ENCODE measurements at regions not wholly inside any gene's neighbourhood (a gene's known extent, or its start where the extent isn't known, plus 50 kb on each side); places are given as distances from the start of the nearest gene placed in this dataset.
"Not testable (repeated sequence)": the region's sequence is repeated elsewhere in the genome, so short reads cannot be mapped to it uniquely, and the experiment has no call there.

DNA sequence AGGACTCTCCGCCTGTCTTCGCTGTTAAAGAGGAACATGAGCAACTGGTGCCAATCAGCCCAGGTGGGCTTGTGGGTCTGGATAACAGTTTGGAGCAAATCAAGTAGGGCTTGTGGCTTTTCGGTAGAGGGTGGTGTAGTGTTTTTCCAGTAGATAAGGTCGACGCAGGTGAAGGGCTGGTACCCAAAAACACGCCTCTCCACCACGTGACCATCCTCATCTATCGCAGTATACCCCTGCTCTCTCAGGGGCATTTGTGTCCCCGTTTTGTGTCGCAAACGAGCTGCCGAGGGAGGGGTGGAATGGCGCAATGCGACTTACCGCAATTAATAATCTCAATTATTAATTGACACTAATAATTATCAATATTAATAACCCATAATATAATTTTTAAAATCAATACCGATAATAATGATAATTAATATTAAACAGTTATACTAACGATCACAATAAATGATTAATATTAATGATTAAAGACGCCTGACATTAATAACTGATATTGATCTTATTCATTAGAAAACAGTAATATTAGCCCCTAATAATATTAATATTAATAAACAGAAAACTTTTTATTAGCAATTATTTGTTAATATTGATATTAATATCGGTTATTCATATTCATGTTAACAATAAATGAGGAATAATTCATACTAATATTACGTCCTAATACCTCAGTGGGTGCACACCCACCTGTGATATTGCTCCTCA is 130.8 kb downstream of the ADRA2C start:
- not testable (repeated sequence) for H3K4me1 Mint-ChIP-seq (ENCODE audit: low read depth); H3K4me3 Mint-ChIP-seq; H3K36me3 Mint-ChIP-seq (ENCODE audit: low read depth); H3K27ac Mint-ChIP-seq; H3K27me3 Mint-ChIP-seq; H3K9me3 Mint-ChIP-seq

DNA sequence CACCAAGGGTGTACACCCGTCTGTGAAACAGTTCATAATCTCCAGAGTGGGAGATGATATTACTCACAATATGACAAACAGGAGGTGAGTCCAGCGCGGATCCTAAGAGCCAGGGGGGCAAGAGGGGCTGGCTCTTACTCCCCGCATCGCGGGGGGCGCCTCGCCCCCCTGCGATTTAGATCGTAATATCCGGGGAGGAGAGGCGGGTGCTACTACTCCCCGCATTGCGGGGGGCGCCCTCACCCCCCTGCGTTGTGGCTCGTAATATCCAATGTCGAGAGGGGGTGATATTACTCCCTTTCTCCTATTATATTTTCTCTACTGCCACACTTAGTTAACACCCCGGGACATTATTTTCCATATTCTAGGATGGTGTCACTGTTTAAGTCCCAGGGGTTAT is 131.9 kb downstream of the ADRA2C start:
- Mint-ChIP-seq H3K4me1 (ENCODE audit: low read depth) (no peaks in the 10 kb centered on the region), H3K36me3 (ENCODE audit: low read depth) (no peaks in the 10 kb centered on the region), H3K27ac (no peak overlapping the region), H3K27me3 (no peaks in the 10 kb centered on the region), H3K4me3 (no peak overlapping the region), H3K9me3 (no peaks in the 10 kb centered on the region)

DNA sequence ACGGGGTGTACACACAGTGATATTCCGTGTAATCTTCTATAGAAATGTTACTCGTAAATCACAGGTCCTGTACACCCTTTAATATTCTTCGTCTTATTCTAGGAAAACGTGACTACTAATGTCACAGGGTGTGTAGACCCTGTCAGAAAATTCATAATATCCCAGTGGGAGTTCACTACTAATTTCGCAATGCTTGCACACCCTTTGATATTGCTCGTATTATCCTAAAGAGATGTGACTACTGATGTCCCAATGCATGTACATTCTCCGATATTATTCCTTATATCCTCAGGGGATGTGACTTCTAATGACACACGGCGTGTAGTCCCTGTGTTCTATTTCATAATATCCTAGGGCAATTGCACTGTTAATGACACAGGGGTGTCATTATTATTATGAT is 132.7 kb downstream of the ADRA2C start:
- H3K4me1 Mint-ChIP-seq (ENCODE audit: low read depth); H3K4me3 Mint-ChIP-seq; H3K27ac Mint-ChIP-seq; H3K27me3 Mint-ChIP-seq; H3K36me3 Mint-ChIP-seq (ENCODE audit: low read depth); H3K9me3 Mint-ChIP-seq: not testable (repeated sequence)

DNA sequence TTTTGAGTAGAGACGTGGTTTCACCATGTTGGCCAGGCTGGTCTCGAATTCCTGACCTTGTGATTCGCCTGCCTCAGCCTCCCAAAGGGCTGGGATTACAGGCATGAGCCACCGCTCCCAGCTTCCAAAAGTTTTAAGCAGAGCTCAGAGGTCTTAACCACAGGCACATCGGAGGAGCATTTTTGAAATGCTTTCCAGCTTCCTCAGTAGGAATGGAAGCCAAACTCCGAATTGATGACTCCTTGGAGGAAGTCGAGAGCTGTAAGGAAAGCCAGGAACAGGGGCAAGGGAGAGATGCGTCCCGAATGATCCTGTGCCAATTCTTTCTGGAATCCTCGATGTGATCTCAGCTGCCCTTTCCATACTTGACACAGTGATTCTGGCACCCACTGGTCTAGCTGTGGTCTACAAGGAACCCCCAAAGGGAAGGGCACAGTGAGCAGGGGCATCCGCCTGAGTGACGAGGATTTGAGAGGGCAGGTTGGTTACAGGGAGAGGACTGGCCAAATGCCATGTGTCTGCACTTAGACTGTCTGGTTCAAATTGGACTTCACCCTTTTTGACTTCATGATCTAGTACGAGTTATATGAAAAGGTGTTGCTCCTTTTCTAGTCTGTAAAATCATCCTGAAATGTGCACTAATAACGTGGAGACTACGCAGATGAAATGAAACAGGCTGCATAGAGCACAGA is 138.2 kb downstream of the ADRA2C start:
- not testable (repeated sequence) for H3K4me1 Mint-ChIP-seq (ENCODE audit: low read depth); H3K27me3 Mint-ChIP-seq; H3K27ac Mint-ChIP-seq; H3K9me3 Mint-ChIP-seq; H3K4me3 Mint-ChIP-seq; H3K36me3 Mint-ChIP-seq (ENCODE audit: low read depth)

DNA sequence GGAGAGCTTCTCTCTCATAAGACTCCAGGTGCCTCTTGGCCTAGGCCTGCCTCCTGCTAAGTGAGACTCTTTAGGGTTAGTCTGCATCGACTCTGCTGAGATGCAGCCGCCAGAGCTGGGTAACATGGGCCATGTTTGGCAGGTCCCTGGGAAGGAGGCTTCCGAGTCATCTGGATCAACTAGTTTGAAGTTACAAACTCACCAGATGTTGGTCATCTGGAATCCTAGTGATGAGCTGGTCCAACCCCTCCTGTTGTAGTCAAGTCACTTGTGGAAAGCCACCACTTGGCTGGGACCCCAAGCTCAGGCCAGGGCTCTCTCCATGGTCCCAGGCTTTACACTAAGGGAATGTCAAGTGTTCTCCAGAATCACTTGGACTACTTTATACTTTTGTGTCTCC is 143.4 kb downstream of the ADRA2C start:
- not testable (repeated sequence) for H3K4me1 Mint-ChIP-seq (ENCODE audit: low read depth); H3K36me3 Mint-ChIP-seq (ENCODE audit: low read depth); H3K27ac Mint-ChIP-seq; H3K4me3 Mint-ChIP-seq
- peaks cover 10% of the 10 kb centered on the region for H3K27me3 Mint-ChIP-seq
- H3K9me3 Mint-ChIP-seq = peaks cover 13% of the 10 kb centered on the region

DNA sequence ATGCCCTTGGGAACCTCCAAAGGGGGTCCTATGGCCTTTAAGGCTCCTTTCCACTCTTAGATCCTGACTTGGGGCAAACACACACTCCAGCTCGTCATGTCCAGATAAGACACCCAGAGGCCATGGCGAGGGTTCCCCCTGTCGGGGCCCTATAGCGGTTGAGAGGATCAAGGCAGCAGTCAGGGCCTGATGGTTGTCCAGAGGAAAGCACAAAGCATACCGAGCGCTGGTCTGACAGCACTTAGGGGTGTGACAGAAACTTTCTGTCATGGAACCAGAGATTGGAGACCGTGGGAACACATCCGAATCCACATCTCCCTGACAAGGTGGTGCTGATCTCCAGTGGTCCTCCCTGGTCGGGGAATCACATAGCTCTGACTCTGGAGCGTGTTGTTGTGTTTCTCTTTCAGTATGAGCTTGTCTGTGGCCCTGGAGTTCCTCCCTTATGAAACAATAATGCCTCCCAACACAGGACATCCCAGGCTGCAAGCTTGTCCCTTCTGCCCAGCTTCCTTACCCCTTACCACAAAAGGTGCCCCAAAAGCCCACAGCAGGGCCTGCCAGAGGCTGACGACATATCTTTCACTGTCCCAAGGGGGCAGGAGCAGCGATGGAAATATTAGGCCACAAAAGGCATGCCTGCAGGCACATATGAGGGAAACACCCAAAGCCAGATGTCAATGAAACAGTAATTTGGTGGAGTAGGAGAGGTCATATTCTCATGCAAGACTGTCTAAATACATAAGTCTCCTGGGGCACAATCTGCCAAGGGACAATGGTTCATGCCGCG is 144.2 kb downstream of the ADRA2C start:
- H3K4me1 Mint-ChIP-seq (ENCODE audit: low read depth); H3K36me3 Mint-ChIP-seq (ENCODE audit: low read depth); H3K27ac Mint-ChIP-seq; H3K4me3 Mint-ChIP-seq: not testable (repeated sequence)
- Mint-ChIP-seq H3K9me3 (peaks cover 13% of the 10 kb centered on the region), H3K27me3 (peaks cover 10% of the 10 kb centered on the region)

DNA sequence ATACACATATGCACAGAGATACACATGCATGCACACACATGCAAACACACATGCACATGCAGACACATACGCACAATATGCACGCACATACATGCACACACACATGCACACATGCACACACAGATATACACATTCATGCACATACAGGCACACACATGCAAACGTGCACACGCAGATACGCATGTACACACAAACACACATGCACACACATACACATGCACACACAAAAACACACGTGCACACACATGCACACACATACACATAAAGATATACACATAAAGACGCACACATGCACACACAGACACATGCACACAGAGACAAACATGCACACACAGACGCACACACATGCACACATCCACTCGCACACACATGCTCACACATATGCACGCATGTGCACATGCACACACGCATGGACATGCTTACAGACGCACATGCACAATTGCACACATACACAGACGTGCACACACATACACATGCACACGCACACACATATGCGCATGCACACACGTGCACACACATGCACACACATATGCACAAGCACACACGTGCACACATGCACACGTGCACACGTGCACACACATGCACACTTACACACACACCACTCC is 145.2 kb downstream of the ADRA2C start:
- no peaks in the 10 kb centered on the region for H3K36me3 Mint-ChIP-seq (ENCODE audit: low read depth)
- no peak overlapping the region for H3K4me3 Mint-ChIP-seq
- H3K4me1 Mint-ChIP-seq (ENCODE audit: low read depth) = no peaks in the 10 kb centered on the region

DNA sequence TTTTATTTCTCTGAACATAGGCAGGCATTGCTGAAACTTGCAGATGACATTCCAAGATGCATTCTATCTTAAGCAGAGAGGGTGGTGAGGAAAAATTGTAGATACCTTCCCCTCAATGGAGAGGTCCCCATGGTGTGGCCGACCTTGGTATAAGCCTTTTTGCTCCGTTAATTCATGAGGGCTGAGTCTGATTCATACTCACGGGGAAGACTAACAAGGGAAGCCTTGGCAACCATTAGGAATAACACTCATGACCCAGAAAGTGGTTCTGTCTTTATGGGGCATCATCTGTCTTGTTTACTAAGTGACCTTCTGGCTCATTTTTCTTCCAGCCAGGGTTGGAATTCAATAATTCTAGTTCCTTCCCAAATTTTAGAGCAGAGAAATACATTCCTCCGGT is 148.3 kb downstream of the ADRA2C start:
- H3K36me3 Mint-ChIP-seq (ENCODE audit: low read depth); H3K27ac Mint-ChIP-seq; H3K4me3 Mint-ChIP-seq: not testable (repeated sequence)

More for the DNA sequence above, 145.2 kb downstream of the ADRA2C start:
- Mint-ChIP-seq H3K27me3 (peaks cover 11% of the 10 kb centered on the region), H3K9me3 (peaks cover 13% of the 10 kb centered on the region), H3K27ac (no peak overlapping the region)

DNA sequence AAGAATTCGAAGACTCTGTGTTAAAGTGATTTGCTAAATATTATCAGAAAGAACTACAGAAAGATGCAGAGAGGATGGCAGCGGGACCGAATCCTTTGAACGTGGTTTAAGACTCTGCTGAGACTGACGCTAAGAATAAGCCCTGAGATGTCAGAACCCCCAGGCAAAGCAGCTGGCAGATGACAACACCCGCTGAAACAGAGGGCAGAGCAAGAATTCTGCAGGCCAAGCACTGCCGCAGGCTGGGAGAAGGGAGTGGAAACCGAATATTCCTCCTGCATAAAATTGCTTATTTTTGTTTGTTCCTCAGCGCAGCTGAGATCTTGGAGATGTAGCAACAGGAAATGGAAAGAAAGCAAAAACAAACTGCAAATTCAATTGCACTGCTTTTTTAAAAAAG is 153.3 kb downstream of the ADRA2C start:
- H3K27ac Mint-ChIP-seq; H3K4me3 Mint-ChIP-seq; H3K4me1 Mint-ChIP-seq (ENCODE audit: low read depth); H3K36me3 Mint-ChIP-seq (ENCODE audit: low read depth); H3K9me3 Mint-ChIP-seq: not testable (repeated sequence)
- peaks cover 18% of the 10 kb centered on the region for H3K27me3 Mint-ChIP-seq

More for the DNA sequence above, 148.3 kb downstream of the ADRA2C start:
- H3K9me3 Mint-ChIP-seq = peaks cover 13% of the 10 kb centered on the region
- not testable (repeated sequence) for H3K4me1 Mint-ChIP-seq (ENCODE audit: low read depth)
- H3K27me3 Mint-ChIP-seq = peaks cover 15% of the 10 kb centered on the region

DNA sequence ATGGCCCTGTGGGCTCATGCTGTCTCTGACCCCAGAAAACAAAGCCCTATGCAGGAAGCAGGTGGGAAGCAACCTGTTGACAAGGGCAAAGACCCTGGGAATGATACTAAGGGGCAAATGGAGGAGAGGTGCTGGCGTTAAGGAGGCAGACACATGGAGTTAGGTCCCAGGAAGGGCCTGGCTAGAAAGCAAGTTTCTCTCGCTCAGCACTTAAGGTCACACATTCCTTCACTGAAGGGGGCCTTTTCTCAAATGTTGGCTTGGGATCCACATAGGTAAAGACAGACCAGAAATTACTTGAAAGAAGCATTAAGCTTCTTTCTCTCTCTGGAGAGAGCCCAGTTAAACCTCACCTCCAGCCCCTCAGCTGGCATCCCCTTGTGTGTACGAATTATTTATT is 155.7 kb downstream of the ADRA2C start:
- H3K27ac Mint-ChIP-seq; H3K4me3 Mint-ChIP-seq; H3K36me3 Mint-ChIP-seq (ENCODE audit: low read depth); H3K9me3 Mint-ChIP-seq; H3K4me1 Mint-ChIP-seq (ENCODE audit: low read depth): not testable (repeated sequence)
- peaks cover 16% of the 10 kb centered on the region for H3K27me3 Mint-ChIP-seq

DNA sequence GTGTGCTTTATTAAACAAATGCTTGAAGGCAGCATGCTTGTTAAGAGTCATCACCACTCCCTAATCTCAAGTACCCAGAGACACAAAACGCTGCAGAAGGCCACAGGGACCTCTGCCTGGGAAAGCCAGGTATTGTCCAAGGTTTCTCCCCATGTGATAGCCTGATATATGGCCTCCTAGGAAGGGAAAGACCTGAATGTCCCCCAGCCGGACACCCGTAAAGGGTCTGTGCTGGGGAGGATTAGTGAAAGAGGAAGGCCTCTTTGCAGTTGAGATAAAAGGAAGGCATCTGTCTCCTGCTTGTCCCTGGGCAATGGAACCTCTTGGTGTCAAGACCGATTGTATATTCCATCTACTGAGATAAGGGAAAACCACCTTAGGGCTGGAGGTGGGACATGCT is 159.7 kb downstream of the ADRA2C start:
- H3K27ac Mint-ChIP-seq; H3K9me3 Mint-ChIP-seq; H3K4me1 Mint-ChIP-seq (ENCODE audit: low read depth); H3K4me3 Mint-ChIP-seq; H3K36me3 Mint-ChIP-seq (ENCODE audit: low read depth): not testable (repeated sequence)
- H3K27me3 Mint-ChIP-seq = peaks cover 22% of the 10 kb centered on the region

DNA sequence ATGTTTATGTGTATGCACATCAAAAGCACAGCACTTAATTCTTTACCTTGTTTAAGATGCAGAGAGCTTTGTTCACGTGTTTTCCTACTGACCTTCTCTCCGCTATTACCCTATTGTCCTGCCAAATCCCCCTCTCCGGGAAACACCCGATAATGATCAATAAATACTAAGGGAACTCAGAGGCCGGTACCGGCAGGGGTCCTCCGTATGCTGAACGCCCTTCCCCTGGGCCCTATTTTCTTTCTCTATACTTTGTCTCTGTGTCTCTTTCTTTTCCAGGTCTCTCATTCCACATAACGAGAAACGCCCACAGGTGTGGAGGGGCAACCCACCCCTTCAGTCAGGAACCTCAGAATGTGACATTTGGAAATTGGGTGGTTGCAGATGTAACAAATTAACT is 160.1 kb downstream of the ADRA2C start:
- not testable (repeated sequence) for H3K4me3 Mint-ChIP-seq; H3K36me3 Mint-ChIP-seq (ENCODE audit: low read depth); H3K27ac Mint-ChIP-seq; H3K4me1 Mint-ChIP-seq (ENCODE audit: low read depth); H3K9me3 Mint-ChIP-seq
- peaks cover 20% of the 10 kb centered on the region for H3K27me3 Mint-ChIP-seq

DNA sequence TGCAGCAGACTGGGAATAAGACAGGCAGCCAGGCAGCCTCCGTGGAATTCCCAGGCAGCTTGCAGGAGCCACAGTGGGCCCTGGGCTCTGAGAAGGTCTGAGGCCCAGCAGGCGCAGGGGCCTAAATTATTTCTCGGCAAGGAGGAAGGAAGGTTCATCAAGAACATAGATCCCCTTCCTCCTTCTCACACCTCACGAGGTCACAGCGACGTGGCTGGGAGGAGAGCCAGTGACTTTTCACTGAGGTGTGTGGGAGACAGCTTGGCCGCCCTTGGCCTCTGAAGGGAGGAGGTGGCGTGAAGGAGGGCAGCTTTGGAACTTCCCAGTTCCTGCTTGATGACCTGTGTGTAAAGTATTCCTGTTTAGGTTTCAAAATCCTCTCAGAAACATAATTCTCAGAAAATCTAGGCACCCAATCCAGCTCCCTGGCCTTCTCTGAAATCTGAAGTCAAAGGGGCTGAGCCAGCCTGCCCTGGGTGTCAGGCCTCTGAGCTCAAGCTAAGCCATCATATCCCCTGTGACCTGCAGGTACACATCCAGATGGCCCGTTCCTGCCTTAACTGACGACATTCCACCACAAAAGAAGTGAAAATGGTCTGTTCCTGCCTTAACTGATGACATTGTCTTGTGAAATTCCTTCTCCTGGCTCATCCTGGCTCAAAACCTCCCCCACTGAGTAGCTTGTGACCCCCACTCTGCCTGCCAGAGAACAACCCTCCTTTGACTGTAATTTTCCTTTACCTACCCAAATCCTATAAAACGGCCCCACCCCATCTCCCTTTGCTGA is 161.0 kb downstream of the ADRA2C start:
- not testable (repeated sequence) for H3K27ac Mint-ChIP-seq; H3K4me1 Mint-ChIP-seq (ENCODE audit: low read depth); H3K36me3 Mint-ChIP-seq (ENCODE audit: low read depth); H3K4me3 Mint-ChIP-seq; H3K9me3 Mint-ChIP-seq
- H3K27me3 Mint-ChIP-seq = peaks cover 20% of the 10 kb centered on the region

DNA sequence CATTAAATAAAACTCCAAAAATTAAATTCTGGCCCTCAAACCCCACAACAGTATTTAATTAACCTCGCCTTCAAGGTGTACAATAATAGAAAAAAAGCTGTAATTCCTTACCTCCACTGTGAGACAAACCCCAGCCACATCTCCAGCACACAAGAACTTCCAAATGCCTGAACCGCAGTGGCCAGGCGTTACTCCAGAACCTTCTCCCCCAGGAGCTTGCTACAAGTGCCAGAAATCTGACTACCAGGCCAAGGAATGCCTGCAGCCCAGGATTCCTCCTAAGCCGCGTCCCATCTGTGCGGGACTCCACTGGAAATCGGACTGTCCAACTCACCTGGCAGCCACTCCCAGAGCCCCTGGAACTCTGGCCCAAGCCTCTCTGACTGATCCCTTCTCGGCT is 163.2 kb downstream of the ADRA2C start:
- H3K4me1 Mint-ChIP-seq (ENCODE audit: low read depth); H3K4me3 Mint-ChIP-seq: not testable (repeated sequence)

DNA sequence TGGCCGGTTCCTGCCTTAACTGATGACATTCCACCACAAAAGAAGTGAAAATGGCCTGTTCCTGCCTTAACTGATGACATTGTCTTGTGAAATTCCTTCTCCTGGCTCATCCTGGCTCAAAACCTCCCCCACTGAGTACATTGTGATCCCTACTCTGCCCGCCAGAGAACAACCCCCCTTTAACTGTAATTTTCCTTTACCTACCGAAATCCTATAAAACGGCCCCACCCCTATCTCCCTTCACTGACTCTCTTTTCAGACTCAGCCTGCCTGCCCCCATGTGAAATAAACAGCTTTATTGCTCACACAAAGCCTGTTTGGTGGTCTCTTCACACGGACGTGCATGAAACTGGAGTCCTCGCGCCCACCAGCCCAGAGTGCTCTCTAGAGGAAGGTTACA is 166.5 kb downstream of the ADRA2C start:
- not testable (repeated sequence) for H3K4me3 Mint-ChIP-seq; H3K36me3 Mint-ChIP-seq (ENCODE audit: low read depth); H3K27ac Mint-ChIP-seq; H3K9me3 Mint-ChIP-seq; H3K4me1 Mint-ChIP-seq (ENCODE audit: low read depth)
- peaks cover 15% of the 10 kb centered on the region for H3K27me3 Mint-ChIP-seq

More for the DNA sequence above, 163.2 kb downstream of the ADRA2C start:
- H3K9me3 Mint-ChIP-seq; H3K36me3 Mint-ChIP-seq (ENCODE audit: low read depth); H3K27ac Mint-ChIP-seq: not testable (repeated sequence)
- H3K27me3 Mint-ChIP-seq = peaks cover 20% of the 10 kb centered on the region

All from stimulated activated naive CD8-positive, alpha-beta T cell treated with anti-CD3 and anti-CD28 coated beads, Interleukin-15, Interleukin-2, amounts not matched to agents 100 ng/mL and 50 ng/mL, for 24 hours (primary cell).